DND-41 (cell line): ENCODE measurements at regions not wholly inside any gene's neighbourhood (a gene's known extent, or its start where the extent isn't known, plus 50 kb on each side); places are given as distances from the start of the nearest gene placed in this dataset.
"Not testable (repeated sequence)": the region's sequence is repeated elsewhere in the genome, so short reads cannot be mapped to it uniquely, and the experiment has no call there.

Experiments used
- CTCF ChIP-seq: IDR thresholded peaks from 2 replicates; pipeline ENCODE4 v1.5.1; 2012; ENCODE audit warnings: borderline replicate concordance, low read length, moderate library complexity, mild to moderate bottlenecking; ENCODE audit not compliant: poor library complexity, severe bottlenecking; ENCODE audit errors: extremely low read depth
- EZH2 ChIP-seq: IDR thresholded peaks from 3 replicates; pipeline ENCODE4 v1.6.1; 2012; ENCODE audit warnings: borderline replicate concordance, low read depth, mild to moderate bottlenecking, moderate library complexity, low read length, inconsistent platforms; ENCODE audit not compliant: severe bottlenecking

- TF ChIP-seq CTCF, EZH2: not testable (repeated sequence)
Observed at GRCh38 chr5:112509097-112509496, 90.0 kb upstream of the EPB41L4A start.
